ENCODE measurements at regions not wholly inside any gene's neighbourhood (a gene's known extent, or its start where the extent isn't known, plus 50 kb on each side); places are given as distances from the start of the nearest gene placed in this dataset.

DNA sequence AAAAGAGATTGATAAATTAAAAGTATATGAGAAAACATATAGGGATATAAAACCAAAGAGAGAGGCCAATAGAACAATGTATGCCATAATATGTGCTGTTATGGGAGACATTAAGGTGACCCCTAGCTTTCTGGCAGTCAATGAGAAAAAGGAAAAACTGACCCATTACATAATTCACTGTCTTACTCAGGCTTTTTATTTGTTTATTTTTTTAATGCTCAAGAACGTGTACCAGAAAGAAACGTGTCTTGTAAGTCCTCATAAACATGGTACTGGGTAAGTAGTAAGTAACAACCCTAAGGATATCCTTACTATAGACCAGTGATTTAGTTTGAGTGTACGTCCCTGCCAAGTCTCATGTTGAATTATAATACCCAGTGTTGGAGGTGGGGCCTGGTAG lies 160.8 kb upstream of the PHACTR1 start:
- no peak for DNase-seq

DNA sequence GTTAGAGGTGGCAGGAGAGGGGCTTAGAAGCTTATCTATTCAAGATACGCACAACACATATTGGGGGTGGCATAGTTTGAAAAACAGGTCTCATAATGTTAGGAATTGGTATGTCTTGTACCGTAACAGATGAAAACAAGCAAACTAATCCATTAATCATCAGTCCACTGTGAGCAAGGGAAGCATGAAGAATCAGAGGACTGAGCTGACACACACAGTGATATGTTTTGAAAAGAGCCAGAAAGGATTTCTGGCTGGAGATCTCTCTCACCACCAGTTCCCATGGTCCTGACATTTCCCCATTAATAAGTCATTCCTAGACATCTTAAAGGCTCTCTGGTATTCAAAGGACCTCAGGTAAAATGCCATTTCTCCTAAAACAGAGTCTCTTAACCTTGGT lies 158.8 kb upstream of the PHACTR1 start:
- no peak for DNase-seq

DNA sequence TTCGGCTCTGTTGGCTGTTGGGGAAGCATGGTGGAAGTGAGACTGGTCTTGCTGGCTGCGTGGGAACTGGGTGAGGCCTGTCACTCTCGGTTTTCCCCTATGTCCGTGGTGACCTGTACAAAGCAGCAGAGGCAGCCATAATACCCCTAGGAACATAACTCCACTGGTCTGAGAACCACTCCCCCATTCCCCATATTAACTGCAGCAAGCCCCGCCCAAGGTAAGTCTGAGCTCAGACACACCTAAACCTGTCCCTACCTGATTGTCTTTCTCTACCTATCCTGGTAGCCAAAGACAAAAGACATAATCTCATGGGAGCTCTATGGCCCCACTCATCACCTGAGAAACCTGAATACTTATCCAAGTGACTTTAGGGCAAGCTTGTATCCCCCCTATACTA lies 156.3 kb upstream of the PHACTR1 start:
- no peak for DNase-seq

DNA sequence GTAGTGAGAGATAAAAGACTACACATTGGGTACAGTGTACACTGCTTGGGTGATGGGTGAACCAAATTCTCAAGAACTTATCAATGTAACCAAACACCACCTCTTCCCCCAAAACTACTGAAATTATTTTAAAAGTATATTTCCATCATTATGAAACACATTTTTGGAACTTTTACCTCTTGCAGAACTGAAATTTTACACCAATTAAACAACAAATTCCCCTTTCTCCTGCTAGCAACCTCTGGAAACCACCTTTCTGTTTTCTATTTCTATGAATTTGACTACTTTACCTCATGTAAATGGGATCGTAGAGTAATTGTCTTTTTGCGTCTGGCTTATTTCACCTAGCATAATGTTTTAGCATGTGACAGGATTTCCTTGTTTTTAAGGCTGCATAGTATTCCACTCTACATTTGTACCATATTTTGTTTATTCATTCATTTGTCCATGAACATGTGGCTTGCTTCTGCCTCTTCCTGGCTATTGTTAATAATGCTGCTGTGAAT lies 149.9 kb upstream of the PHACTR1 start:
- DNase-seq = no peak

DNA sequence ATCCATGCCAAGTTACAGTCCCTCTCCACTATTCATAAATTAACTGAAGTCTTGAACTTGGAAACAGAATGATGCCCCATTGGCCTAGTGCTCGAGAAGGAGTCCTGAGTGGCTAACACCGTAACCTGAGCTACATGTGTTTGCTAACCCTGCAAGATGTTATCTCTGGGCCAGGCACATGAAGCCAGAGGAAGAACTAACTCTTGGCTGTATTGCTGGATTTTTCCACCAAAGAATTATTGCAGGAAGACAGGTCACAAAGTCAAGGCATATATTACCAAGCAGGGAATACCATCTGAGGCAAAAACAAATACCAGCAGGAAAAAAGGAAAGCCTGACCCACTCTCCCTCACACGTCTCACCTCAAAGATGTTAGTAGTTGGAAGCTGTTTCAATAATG lies 148.9 kb upstream of the PHACTR1 start:
- no peak for DNase-seq

DNA sequence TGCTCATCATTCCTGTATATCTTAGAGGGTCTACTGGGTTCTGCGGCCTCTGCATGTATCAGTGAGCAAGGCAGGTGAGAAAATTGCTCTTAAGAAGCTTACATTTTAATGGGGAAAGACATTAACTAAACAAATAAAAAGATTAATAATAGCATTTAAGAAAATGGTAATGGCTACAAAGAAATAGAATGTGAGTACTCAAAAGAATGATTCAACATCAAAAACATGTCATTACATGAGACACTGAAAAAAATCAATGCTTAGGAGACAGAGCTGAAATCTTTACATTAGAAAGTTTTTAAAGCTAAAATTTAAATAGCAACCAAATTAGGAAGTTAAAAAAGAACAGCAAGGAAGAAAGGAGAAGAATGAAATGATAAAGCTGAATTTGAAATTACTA lies 146.9 kb upstream of the PHACTR1 start:
- no peak for DNase-seq

DNA sequence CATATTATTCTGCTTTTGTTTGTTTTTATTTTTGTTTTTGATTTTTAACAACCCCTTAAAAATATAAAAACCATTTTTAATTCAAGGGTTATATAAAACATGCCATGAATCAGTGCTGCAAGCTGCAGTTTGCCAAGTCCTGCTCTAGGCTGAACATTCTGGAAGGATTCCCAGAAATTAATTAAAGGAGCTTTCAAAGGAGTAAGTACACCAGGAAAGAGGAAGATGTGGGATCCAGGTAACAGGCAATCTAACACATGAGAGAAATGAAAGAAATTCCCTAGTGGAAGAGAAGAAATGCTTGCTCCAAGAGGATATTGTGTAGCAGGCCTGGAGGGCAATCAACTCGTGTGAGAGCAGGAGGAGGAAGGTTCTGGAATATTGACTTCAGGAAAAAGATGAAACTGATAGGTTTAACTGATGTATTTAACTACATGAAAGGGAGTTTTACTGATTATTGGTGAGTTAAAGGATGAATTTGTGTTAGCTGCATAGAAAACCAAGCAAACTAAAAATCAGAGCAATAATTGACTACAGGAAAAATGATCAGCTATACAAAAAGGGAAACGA lies 146.0 kb upstream of the PHACTR1 start:
- DNase-seq = no peak

DNA sequence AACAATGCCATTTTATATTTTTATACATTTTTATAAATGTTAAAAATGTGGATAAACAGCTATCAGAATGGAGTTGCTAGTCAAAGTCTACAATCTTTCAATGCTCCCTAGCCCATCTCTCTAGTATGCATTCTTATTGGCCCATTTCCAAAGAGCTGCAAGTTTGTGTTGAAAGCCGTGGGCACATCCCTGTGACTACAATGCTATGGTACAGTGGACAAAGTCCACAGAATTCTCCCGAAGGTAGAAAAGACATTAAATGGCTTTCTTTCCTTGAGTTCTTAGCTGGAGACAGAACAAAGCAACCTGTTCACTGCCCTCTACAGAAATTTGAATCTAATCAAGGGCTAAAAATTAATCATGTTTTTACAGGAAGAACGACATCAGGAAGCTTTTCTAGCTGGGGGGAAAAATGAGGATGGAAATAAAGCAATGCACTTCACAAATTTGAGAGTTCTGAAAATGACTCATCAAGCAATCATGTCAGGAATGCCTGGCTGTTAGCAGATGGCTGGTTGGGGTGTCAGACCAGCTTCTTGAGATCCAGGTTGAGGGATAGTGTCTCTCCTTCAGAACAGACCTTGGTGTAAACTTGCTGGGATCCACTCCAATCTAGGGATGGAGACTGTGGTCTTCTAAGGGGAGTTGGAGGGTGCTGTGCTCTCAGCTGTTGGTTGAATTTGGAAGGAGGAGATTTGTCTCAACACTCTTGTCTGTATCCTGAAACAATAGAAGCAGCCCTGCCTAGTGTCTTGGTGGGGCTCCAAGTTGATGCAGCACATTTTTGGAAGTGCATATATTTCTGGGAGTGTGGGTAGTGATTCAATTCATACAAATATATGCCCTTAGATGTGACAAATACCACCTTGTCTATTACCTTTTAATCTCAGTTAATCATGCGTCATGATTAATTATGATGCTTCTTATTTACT lies 143.4 kb upstream of the PHACTR1 start:
- DNase-seq = peak; percentile 9

DNA sequence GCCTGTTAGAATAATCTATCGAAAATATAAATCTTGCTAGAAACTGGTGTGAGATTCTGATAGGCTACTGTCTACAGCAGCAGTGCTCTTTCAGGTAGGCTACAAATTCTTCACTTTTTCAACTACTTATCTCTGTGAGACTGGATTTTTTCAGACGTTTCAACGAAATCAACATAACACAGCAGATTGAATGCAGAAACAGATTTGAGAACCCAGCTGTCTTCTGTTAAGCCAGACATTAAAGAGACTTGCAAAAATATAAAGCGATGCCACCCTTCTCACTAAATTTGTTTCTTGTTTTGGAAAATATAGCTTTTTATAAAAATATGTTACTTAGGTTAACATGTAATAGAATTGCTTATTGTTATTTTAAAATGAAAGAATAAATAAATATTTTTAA lies 140.6 kb upstream of the PHACTR1 start:
- no peak for DNase-seq

DNA sequence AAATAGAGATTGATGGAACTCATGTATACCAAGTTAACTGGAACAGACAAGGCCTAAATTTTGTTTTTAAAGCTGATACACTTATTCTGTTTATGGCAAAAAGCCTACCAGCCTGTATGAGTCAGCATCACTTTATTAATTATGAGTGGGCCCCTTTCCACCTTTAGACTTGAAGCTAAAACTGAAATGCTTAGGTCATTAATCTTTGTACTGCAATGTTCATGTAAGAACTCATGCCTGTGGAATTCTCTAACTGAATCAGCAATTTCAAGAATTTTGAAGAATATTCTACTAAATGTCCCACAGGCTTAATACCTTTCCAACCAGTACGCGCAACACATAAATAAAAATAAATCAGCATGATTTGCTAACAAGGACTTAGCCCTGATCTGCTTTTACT lies 140.2 kb upstream of the PHACTR1 start:
- no peak for DNase-seq

DNA sequence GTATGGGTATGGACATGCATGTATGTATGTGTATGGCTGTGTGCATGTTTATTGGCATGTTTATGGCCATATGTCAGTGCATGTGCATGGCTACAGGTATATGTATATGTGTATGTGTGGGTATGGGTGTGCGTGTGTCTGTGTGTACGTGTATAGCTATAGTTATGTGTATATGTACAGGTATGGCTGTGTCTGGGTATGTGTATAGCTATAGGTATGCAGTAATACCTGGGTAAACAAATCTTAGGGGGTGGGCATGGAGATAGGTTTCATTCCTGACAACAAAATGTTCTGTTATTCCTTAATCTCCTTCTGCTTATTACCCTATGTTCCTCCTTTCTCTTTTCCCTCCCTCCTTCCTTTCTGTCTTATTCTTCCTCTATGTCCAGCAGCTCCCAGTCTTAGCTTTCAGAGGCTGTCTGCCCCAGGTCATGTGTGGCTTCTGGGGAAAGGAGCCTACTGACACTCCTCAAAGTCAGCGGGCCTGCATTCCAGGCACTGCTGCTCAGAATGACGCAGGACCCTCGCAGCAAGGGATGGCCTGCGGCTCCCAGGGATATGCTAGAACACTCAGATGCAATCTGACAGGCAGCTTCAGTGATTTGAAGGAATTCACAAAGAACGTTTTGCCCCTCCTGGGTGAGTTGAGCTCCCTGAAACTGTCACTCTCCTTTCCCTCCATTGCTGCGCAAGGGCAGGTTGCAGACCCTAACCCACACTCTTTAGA lies 139.3 kb upstream of the PHACTR1 start:
- DNase-seq = no peak

DNA sequence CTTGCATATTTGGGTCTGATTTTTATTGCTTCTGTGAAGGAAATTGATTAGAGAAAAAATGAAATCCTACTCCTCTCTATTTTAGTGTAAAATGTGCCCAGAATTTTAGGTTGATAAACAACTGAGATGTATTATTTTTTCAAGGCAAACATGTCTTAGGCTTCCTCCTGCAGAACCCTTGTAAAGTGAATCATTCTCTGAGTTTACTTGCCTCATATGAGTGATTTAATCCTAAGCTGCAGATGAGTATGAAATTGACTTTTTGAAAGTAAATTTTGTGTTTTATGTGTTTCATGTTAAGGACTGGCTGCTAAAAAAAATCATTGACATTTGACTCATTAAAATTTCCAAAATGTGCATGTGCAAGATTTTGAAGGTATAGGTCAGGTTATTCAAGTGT lies 138.5 kb upstream of the PHACTR1 start:
- no peak for DNase-seq

DNA sequence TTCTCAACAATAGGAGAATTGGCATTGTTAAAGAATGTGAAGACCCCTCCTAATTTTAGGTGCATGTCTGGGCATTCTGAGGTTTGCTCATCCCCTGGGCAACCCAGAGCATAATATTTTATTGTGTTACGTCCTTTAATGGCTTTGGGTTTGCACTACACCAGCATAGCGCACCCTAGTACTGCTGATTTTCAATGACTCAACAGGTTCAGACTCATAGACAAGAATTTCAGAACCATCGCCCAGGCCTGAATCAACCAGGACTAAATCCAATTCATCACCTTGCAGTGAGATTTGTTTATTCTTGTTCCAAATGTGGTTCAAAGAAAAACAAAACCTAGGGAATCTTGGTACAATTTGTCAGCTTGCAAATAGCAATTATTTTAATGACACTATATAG lies 137.8 kb upstream of the PHACTR1 start:
- DNase-seq = no peak

DNA sequence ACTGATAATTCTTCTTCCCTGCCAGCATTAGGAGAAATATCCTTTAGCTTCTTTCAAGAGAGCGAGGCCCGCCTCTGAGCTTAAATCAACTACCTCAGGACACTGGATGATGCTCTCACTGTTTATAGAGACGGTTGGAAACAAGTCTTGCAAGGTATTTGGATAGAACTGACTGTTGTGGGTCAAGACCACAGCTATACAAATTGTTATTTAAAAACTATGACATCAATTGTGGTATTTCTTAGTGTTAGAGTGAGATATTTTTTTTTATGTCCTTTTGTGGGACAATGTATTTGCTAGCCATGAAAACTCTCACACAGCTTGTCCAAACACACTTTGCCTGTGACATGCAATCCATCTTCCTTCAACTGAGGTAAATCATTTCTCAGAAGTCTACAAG lies 136.3 kb upstream of the PHACTR1 start:
- no peak for DNase-seq

DNA sequence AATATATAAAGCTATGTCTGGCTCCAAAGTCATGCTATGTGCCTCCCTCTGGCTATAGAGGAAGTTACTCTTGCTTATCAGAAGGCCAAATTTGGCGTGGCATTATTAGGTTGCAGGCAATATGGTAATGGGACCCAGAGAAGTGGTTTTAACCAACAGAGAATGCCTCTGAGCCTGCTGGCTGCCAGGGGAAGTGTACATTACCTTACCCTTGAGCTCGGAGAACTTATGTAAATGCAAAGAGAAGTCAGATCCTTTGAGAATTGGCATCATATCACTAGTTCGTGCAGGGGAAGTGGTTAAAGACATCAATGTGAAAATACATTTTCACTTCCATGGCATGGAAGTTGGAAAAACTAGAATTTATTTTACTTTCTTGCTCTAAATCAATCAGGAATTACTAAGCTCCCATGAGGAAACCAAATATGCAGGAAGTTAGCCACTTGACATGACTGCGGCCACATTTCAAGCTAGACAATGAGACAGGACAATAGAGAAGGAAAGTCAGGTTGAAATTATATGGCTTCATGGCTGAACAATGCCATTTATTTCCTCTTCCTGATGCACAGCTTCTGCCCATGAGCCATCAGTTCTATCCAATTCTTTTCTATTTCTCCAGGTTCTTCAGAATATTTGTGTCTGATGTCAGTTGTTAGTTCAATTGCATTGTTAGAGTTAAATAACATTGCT lies 134.0 kb upstream of the PHACTR1 start:
- no peak for DNase-seq

DNA sequence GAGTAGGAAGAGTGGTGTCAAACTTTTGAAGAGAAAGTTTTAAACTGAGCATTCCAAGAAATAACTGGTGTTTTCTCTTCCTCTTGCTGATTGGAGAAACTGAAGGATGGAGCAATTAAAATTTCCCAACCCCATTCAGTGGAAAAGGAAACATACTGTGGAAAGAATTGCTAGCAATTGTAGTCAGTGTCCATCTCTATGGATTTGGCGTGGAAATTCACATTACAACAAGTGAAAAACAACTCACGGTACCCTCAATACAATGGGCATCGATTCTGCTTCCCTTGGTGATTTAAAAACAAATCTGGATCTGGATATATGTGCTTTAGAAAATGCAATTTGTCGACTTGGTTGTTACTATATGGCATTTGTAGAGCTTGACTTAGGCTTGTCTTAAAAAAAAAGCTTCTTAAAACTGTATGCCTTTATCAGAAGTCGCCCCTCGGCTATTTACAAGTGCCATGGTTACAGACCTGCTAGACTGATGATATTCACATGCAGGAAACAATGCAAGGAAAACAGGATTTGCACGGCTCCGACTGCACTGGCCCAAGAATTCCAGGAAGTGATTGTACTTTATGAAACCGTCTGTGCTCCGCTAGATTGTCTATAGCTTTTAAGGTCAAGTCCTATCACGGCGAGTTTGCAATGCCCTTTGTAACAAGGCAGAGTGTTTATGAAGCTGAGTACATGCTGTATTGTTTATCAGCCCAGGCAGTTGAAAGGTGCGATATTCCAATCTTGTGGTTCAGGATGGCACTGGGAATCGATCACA lies 131.7 kb upstream of the PHACTR1 start:
- no peak for DNase-seq

DNA sequence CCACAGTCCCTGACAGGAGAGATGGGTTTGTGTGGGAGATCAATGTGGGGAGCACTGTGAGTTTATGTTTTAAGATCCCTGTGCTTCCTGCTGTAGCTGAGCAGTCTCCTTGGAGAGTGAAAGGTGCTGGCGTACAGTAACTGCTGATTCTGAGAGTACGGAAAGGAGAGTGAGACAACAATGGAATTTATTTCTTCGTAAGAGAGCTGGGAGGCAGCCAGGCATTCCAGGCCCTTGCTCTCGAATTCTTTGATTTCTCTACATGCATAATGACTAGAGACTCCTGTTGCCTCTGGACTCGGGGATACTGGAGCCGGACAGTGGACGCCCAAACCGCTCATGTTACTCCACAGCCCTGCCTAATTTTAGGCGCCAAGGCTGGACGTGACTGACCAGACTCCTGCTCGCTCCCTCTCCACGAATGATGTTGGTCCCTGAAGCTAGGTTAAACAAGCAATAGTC lies 131.0 kb upstream of the PHACTR1 start:
- DNase-seq = no peak

DNA sequence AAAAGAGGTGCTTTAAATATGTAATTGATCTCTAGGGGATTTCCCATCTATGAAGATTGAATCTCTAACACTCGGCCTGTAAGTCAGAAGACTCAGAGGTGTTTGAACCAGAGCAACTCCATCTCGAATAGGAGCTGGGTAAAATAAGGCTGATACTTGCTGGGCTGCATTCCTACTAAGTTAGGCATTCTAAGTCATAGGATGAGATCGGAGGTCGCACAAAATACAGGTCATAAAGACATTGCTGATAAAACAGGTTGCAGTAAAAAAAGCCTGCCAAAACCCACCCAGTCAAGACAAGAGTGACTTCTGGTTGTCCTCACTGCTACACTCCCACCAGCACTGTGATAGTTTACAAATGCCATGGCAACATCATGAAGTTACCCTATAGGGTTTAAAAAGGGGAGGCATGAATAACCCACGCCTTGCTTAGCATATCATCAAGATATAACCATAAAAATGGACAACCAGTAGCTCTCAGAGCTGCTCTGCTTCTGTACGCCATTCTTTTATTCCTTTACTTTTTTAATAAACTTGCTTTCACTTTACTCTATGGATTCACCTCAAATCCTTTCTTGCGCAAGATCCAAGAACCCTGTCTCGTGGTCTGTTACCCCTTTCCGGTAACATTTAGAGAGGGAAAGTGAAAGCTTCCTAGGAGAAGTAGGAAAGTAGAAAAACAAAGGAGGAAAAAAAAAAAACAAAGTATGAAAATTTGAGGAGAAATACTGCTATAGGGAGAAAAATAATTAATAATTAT lies 129.7 kb upstream of the PHACTR1 start:
- DNase-seq = no peak

DNA sequence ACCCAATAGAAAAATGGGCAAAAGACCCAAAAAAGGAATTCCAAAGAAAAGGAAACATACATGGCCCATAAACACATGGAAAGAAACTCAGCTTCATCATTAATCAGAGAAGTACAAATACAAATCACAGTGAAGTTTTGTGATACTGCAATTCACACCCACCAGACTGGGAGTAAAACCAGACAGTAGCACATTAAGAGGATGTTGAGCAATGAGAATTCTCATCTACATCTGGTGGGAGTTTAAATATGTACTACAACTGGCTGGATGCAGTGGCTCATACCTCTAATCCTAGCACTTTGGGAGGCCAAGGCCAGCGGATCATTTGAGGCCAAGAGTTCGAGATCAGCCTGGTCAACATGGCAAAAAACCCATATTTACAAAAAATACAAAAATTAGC lies 125.7 kb upstream of the PHACTR1 start:
- no peak for DNase-seq

DNA sequence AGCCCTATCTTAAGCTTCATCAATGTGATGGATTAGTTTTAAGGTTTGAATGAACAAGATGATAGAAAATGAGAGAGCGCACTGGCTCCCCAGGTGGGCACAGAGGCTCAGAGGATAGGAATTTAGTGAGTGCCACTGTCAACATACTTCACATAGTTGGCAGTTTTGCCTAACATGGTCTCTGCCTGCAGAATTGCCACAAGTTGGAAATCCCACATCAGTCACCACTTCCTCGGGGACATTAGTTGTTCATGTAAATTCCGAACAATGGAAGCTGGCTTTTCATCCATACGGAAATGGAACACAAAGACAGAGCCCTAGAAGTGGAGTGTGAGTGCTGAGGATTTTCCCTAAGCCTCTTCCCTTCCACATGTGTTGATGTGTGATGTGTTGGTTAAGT lies 123.9 kb upstream of the PHACTR1 start:
- no peak for DNase-seq

DNA sequence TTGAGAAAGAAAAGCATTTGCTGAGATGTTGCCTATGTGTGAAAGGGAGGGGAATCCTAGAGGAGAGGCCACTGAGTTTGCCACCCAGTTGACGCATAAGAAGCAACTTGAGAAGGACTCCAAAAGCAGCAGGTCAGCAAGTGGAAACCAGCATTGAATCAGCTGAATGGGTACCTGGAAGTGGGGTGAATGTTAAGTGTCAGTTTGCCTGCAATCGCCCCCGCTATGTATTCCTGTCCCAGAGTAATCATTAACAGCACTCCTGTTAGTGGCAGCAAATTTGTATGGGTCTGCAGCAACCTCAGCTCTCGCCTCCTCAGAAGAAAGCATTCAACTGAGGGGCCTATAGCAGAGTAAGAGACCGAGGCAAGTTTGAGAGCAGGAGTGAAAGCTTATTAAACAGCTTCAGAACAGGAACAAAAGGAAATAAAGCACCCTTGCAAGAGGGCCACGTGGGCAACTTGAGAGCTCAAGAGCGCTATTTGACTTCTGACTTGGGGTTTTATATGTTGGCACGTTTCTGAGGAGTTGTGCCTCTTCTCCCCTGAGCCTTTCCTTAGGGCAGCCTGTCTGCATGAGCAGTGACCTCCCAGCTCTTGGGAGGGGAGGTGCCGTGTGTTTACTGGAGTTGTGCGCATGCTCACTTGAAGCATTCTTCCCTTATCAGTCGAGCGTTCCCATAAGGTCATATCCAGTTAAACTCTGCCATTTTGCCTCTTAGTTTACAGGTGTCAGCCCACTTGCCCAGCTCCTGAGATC lies 122.6 kb upstream of the PHACTR1 start:
- DNase-seq = peak; percentile 81

Measured in DMS53 (cell line).